HG03457 (cell line): ENCODE measurements at regions not wholly inside any gene's neighbourhood (a gene's known extent, or its start where the extent isn't known, plus 50 kb on each side); places are given as distances from the start of the nearest gene placed in this dataset.

ENCODE experiments used
- ATAC-seq: cut with Tn5 transposase; IDR thresholded peaks from one replicate; pipeline ENCODE4 v1.9.1; 2021; ENCODE audit warnings: moderate number of reproducible peaks; ENCODE audit not compliant: unreplicated experiment

- peak; percentile 87 for ATAC-seq
These were observed 113.4 kb upstream of the FAM241A start for GRCh38 chr4:112031712-112032328.

- no peak for ATAC-seq
These were observed 108.4 kb upstream of the FAM241A start for GRCh38 chr4:112036886-112037285.

- ATAC-seq, result no peak
These were observed 106.4 kb upstream of the FAM241A start for GRCh38 chr4:112038861-112039260.

- ATAC-seq, result peak; percentile 88
These were observed 96.1 kb upstream of the FAM241A start for GRCh38 chr4:112049119-112049518.

- no peak for ATAC-seq
These were observed 91.4 kb upstream of the FAM241A start for GRCh38 chr4:112053825-112054350.

GRCh38 chr4:112055100-112055499 lies 90.2 kb upstream of the FAM241A start:
- no peak for ATAC-seq

GRCh38 chr4:112057470-112057869 lies 87.8 kb upstream of the FAM241A start:
- no peak for ATAC-seq

GRCh38 chr4:112058433-112058832 lies 86.8 kb upstream of the FAM241A start:
- ATAC-seq, result no peak

- no peak for ATAC-seq
These were observed 85.0 kb upstream of the FAM241A start for GRCh38 chr4:112060212-112060611.

- ATAC-seq, result no peak
These were observed 83.9 kb upstream of the FAM241A start for GRCh38 chr4:112061207-112061817.

- ATAC-seq, result no peak
These were observed 82.0 kb upstream of the FAM241A start for GRCh38 chr4:112063260-112063659.

GRCh38 chr4:112069110-112069509 lies 76.1 kb upstream of the FAM241A start:
- ATAC-seq, result no peak

GRCh38 chr4:112073181-112073580 lies 72.1 kb upstream of the FAM241A start:
- ATAC-seq, result no peak

- ATAC-seq, result peak; percentile 63
These were observed 70.0 kb upstream of the FAM241A start for GRCh38 chr4:112075129-112075753.

- ATAC-seq, result no peak
These were observed 69.3 kb upstream of the FAM241A start for GRCh38 chr4:112075906-112076305.

- no peak for ATAC-seq
These were observed 68.2 kb upstream of the FAM241A start for GRCh38 chr4:112076919-112077608.

GRCh38 chr4:112077743-112078142 lies 67.5 kb upstream of the FAM241A start:
- no peak for ATAC-seq

GRCh38 chr4:112082954-112083586 lies 62.2 kb upstream of the FAM241A start:
- no peak for ATAC-seq

GRCh38 chr4:112083587-112084347 lies 61.5 kb upstream of the FAM241A start:
- no peak for ATAC-seq
